ENCODE measurements at regions not wholly inside any gene's neighbourhood (a gene's known extent, or its start where the extent isn't known, plus 50 kb on each side); places are given as distances from the start of the nearest gene placed in this dataset.

GRCh38 chr7:21067216-21067615 lies 280.5 kb upstream of the SP8 start:
- no peak for TF ChIP-seq CTCF (IDR thresholded peaks at IDR 0.05; ENCODE audit: low read depth, low read length)
- in situ Hi-C loops (cut with HindIII; ENCODE audit: low sequenced_read_pairs) = no loop called here
- no peak for DNase-seq (ENCODE audit: low read depth, low spot score)
- no peak overlapping the region for H3K4me3 ChIP-seq (ENCODE audit: low read depth, low read length)

GRCh38 chr7:21070571-21071090 lies 283.9 kb upstream of the SP8 start:
- in situ Hi-C loops (cut with HindIII; ENCODE audit: low sequenced_read_pairs) = no loop called here
- no peak for TF ChIP-seq CTCF (IDR thresholded peaks at IDR 0.05; ENCODE audit: low read depth, low read length)
- no peak for DNase-seq (ENCODE audit: low read depth, low spot score)
- no peak overlapping the region for H3K4me3 ChIP-seq (ENCODE audit: low read depth, low read length)

- in situ Hi-C loops (cut with HindIII; ENCODE audit: low sequenced_read_pairs) = no loop called here
- DNase-seq (ENCODE audit: low read depth, low spot score) = no peak
Observed at GRCh38 chr7:21071561-21072501, 285.1 kb upstream of the SP8 start.

GRCh38 chr7:21076054-21076453 lies 289.4 kb upstream of the SP8 start:
- TF ChIP-seq CTCF (IDR thresholded peaks at IDR 0.05; ENCODE audit: low read depth, low read length) = no peak
- no peak for DNase-seq (ENCODE audit: low read depth, low spot score)
- H3K4me3 ChIP-seq (ENCODE audit: low read depth, low read length) = no peak overlapping the region
- in situ Hi-C loops (cut with HindIII; ENCODE audit: low sequenced_read_pairs) = no loop called here

More at GRCh38 chr7:21071561-21072501, 285.1 kb upstream of the SP8 start:
- TF ChIP-seq CTCF (IDR thresholded peaks at IDR 0.05; ENCODE audit: low read depth, low read length) = no peak
- no peak overlapping the region for H3K4me3 ChIP-seq (ENCODE audit: low read depth, low read length)

GRCh38 chr7:21076574-21076973 lies 289.9 kb upstream of the SP8 start:
- TF ChIP-seq CTCF (IDR thresholded peaks at IDR 0.05; ENCODE audit: low read depth, low read length) = no peak

GRCh38 chr7:21077602-21078001 lies 290.9 kb upstream of the SP8 start:
- no peak overlapping the region for H3K4me3 ChIP-seq (ENCODE audit: low read depth, low read length)
- in situ Hi-C loops (cut with HindIII; ENCODE audit: low sequenced_read_pairs) = no loop called here

More at GRCh38 chr7:21076574-21076973, 289.9 kb upstream of the SP8 start:
- H3K4me3 ChIP-seq (ENCODE audit: low read depth, low read length) = no peak overlapping the region
- DNase-seq (ENCODE audit: low read depth, low spot score) = no peak
- in situ Hi-C loops (cut with HindIII; ENCODE audit: low sequenced_read_pairs) = no loop called here

More at GRCh38 chr7:21077602-21078001, 290.9 kb upstream of the SP8 start:
- TF ChIP-seq CTCF (IDR thresholded peaks at IDR 0.05; ENCODE audit: low read depth, low read length) = no peak
- DNase-seq (ENCODE audit: low read depth, low spot score) = no peak

All from astrocyte of the spinal cord (primary cell).